HG03175 (cell line): ENCODE measurements at regions not wholly inside any gene's neighbourhood (a gene's known extent, or its start where the extent isn't known, plus 50 kb on each side); places are given as distances from the start of the nearest gene placed in this dataset.
"Not testable (repeated sequence)": the region's sequence is repeated elsewhere in the genome, so short reads cannot be mapped to it uniquely, and the experiment has no call there.

Experiments used
- ATAC-seq: cut with Tn5 transposase; IDR thresholded peaks from one replicate; pipeline ENCODE4 v1.9.1; 2021; ENCODE audit warnings: mild to moderate bottlenecking, moderate library complexity; ENCODE audit not compliant: unreplicated experiment

GRCh38 chr7:86592185-86592584, 51.5 kb upstream of the GRM3 start:
- no peak for ATAC-seq

GRCh38 chr7:86574006-86574405, 69.7 kb upstream of the GRM3 start:
- ATAC-seq = no peak

- no peak for ATAC-seq
Measured at GRCh38 chr7:86558680-86559501, 84.8 kb upstream of the GRM3 start.

GRCh38 chr7:86534641-86535040, 109.1 kb upstream of the GRM3 start:
- ATAC-seq = no peak

- ATAC-seq = no peak
Measured at GRCh38 chr7:86504229-86504628, 139.5 kb upstream of the GRM3 start.

GRCh38 chr7:86499986-86500385, 143.7 kb upstream of the GRM3 start:
- no peak for ATAC-seq

- ATAC-seq = no peak
Measured at GRCh38 chr7:86485827-86486226, 157.9 kb upstream of the GRM3 start.

GRCh38 chr7:86479144-86479543, 164.6 kb upstream of the GRM3 start:
- no peak for ATAC-seq

GRCh38 chr7:86477343-86477935, 166.3 kb upstream of the GRM3 start:
- no peak for ATAC-seq

GRCh38 chr7:86470763-86471162, 172.9 kb upstream of the GRM3 start:
- ATAC-seq = no peak

- peak; percentile 99 for ATAC-seq
Measured at GRCh38 chr7:86469680-86470295, 173.9 kb upstream of the GRM3 start.

- no peak for ATAC-seq
Measured at GRCh38 chr7:86454753-86455152, 189.0 kb upstream of the GRM3 start.

- ATAC-seq = no peak
Measured at GRCh38 chr7:86453454-86453853, 190.3 kb upstream of the GRM3 start.

- no peak for ATAC-seq
Measured at GRCh38 chr7:86448856-86449255, 194.9 kb upstream of the GRM3 start.

GRCh38 chr7:86445285-86445684, 198.4 kb upstream of the GRM3 start:
- no peak for ATAC-seq

- ATAC-seq = no peak
Measured at GRCh38 chr7:86444245-86444644, 199.5 kb upstream of the GRM3 start.

- not testable (repeated sequence) for ATAC-seq
Measured at GRCh38 chr7:86440420-86440819, 203.3 kb upstream of the GRM3 start.

- ATAC-seq = no peak
Measured at GRCh38 chr7:86437951-86438450, 205.7 kb upstream of the GRM3 start.

- ATAC-seq = no peak
Measured at GRCh38 chr7:86431761-86432160, 211.9 kb upstream of the GRM3 start.

- ATAC-seq = no peak
Measured at GRCh38 chr7:86411814-86412213, 231.9 kb upstream of the GRM3 start.

GRCh38 chr7:86407291-86407690, 236.4 kb upstream of the GRM3 start:
- no peak for ATAC-seq

- no peak for ATAC-seq
Measured at GRCh38 chr7:86391813-86392212, 251.9 kb upstream of the GRM3 start.
